H9 (cell line): ENCODE measurements at regions not wholly inside any gene's neighbourhood (a gene's known extent, or its start where the extent isn't known, plus 50 kb on each side); places are given as distances from the start of the nearest gene placed in this dataset.
"Not testable (repeated sequence)": the region's sequence is repeated elsewhere in the genome, so short reads cannot be mapped to it uniquely, and the experiment has no call there.

Experiments used
- DNase-seq: peaks from one replicate; pipeline ENCODE4 v3.0.0-alpha.2; 2017
- H2AFZ ChIP-seq: one replicate; pipeline ENCODE4 v1.6.1; 2013; ENCODE audit warnings: mild to moderate bottlenecking, low read length, control low read depth, moderate library complexity
- H2AK5ac ChIP-seq: 2 replicates; pipeline ENCODE4 v1.6.1; 2013; ENCODE audit warnings: low read length, control low read depth, mixed read lengths; ENCODE audit not compliant: insufficient read length
- H2BK120ac ChIP-seq: one replicate; pipeline ENCODE4 v1.6.1; 2013; ENCODE audit warnings: low read depth, mild to moderate bottlenecking, low read length, control low read depth, inconsistent platforms; ENCODE audit not compliant: poor library complexity, severe bottlenecking
- H2BK12ac ChIP-seq: 2 replicates; pipeline ENCODE4 v1.6.1; 2013; ENCODE audit warnings: low read length, control low read depth, mixed read lengths, low read depth; ENCODE audit not compliant: insufficient read length
- H2BK15ac ChIP-seq: 2 replicates; pipeline ENCODE4 v1.6.1; 2013; ENCODE audit warnings: low read depth, low read length, control low read depth
- H2BK20ac ChIP-seq: one replicate; pipeline ENCODE4 v1.6.1; 2013; ENCODE audit warnings: low read depth, mild to moderate bottlenecking, low read length, control low read depth, inconsistent platforms; ENCODE audit not compliant: poor library complexity, severe bottlenecking
- H2BK5ac ChIP-seq: 2 replicates; pipeline ENCODE4 v1.6.1; 2013; ENCODE audit warnings: low read length, control low read depth, mixed read lengths; ENCODE audit not compliant: insufficient read length
- H3K14ac ChIP-seq: 2 replicates; pipeline ENCODE4 v1.6.1; 2013; ENCODE audit warnings: low read length, control low read depth; ENCODE audit not compliant: insufficient read depth
- H3K18ac ChIP-seq: 2 replicates; pipeline ENCODE4 v1.6.1; 2013; ENCODE audit warnings: low read depth, mild to moderate bottlenecking, mixed read lengths, low read length, control low read depth; ENCODE audit not compliant: insufficient read length
- H3K23ac ChIP-seq: 2 replicates; pipeline ENCODE4 v1.6.1; 2013; ENCODE audit warnings: low read length, control low read depth, mixed read lengths, low read depth; ENCODE audit not compliant: insufficient read length
- H3K23me2 ChIP-seq: 2 replicates; pipeline ENCODE4 v1.6.1; 2013; ENCODE audit warnings: low read depth, mild to moderate bottlenecking, mixed read lengths, low read length, control low read depth; ENCODE audit not compliant: insufficient read length, poor library complexity, severe bottlenecking
- H3K27ac ChIP-seq: 2 replicates; pipeline ENCODE4 v1.5.1; 2013; ENCODE audit warnings: low read length, control low read depth, mixed read lengths, low read depth; ENCODE audit not compliant: insufficient read length
- H3K27me3 ChIP-seq: 2 replicates; pipeline ENCODE4 v1.6.1; 2013; ENCODE audit warnings: low read length, control low read depth, inconsistent platforms; ENCODE audit not compliant: insufficient read depth
- H3K4ac ChIP-seq: 2 replicates; pipeline ENCODE4 v1.6.1; 2013; ENCODE audit warnings: low read depth, mild to moderate bottlenecking, control low read depth, inconsistent platforms, low read length, moderate library complexity
- H3K4me1 ChIP-seq: 2 replicates; pipeline ENCODE4 v1.6.1; 2013; ENCODE audit warnings: low read length, control low read depth, inconsistent platforms; ENCODE audit not compliant: insufficient read depth
- H3K4me2 ChIP-seq: 2 replicates; pipeline ENCODE4 v1.6.1; 2013; ENCODE audit warnings: low read length, control low read depth, mixed read lengths; ENCODE audit not compliant: insufficient read length, insufficient read depth
- H3K56ac ChIP-seq: 2 replicates; pipeline ENCODE4 v1.6.1; 2013; ENCODE audit warnings: low read depth, mild to moderate bottlenecking, mixed read lengths, low read length, control low read depth; ENCODE audit not compliant: insufficient read length
- H3K79me1 ChIP-seq: 2 replicates; pipeline ENCODE4 v1.6.1; 2013; ENCODE audit warnings: low read depth, mild to moderate bottlenecking, moderate library complexity, low read length, control low read depth, inconsistent platforms; ENCODE audit not compliant: insufficient read depth, poor library complexity, severe bottlenecking
- H3K79me2 ChIP-seq: 2 replicates; pipeline ENCODE4 v1.6.1; 2013; ENCODE audit warnings: low read length, control low read depth, inconsistent platforms; ENCODE audit not compliant: insufficient read depth
- H3K9ac ChIP-seq: 2 replicates; pipeline ENCODE4 v1.6.1; 2013; ENCODE audit warnings: low read length, control low read depth, mixed read lengths; ENCODE audit not compliant: insufficient read length; ENCODE audit errors: extremely low read depth
- H3K9me3 ChIP-seq: one replicate; pipeline ENCODE4 v1.6.1; 2013; ENCODE audit warnings: low read depth, low read length, inconsistent platforms; ENCODE audit not compliant: control insufficient read depth
- H3T11ph ChIP-seq: one replicate; pipeline ENCODE4 v1.6.1; 2013; ENCODE audit warnings: mild to moderate bottlenecking, low read length, control low read depth, inconsistent platforms
- H4K20me1 ChIP-seq: one replicate; pipeline ENCODE4 v1.6.1; 2013; ENCODE audit not compliant: control insufficient read depth, insufficient read length, insufficient read depth
- H4K5ac ChIP-seq: 2 replicates; pipeline ENCODE4 v1.6.1; 2013; ENCODE audit warnings: low read depth, mild to moderate bottlenecking, mixed read lengths, low read length, control low read depth; ENCODE audit not compliant: insufficient read length
- H4K8ac ChIP-seq: replicated peaks from 2 replicates; pipeline ENCODE4 v1.6.1; 2013; ENCODE audit warnings: low read length, control low read depth, mixed read lengths, low read depth; ENCODE audit not compliant: insufficient read length
- H4K91ac ChIP-seq: 2 replicates; pipeline ENCODE4 v1.6.1; 2013; ENCODE audit warnings: low read depth, mild to moderate bottlenecking, moderate library complexity, mixed read lengths, low read length, control low read depth; ENCODE audit not compliant: insufficient read length
- H3K27ac Mint-ChIP-seq, 3 experiments: 2 replicates in 2 of 3; 3 replicates in 1 of 3; pipeline ENCODE4 v1.8.0; 2020 to 2021; ENCODE audit warnings: mixed read lengths in 3 of 3, mild to moderate bottlenecking in 1 of 3, moderate library complexity in 1 of 3
- H3K27me3 Mint-ChIP-seq: 2 replicates; pipeline ENCODE4 v1.8.0; 2021; ENCODE audit warnings: low read depth, mild to moderate bottlenecking, moderate library complexity, mixed read lengths
- H3K36me3 Mint-ChIP-seq, 3 experiments: 2 replicates in 2 of 3; 3 replicates in 1 of 3; pipeline ENCODE4 v1.8.0; 2020 to 2021; ENCODE audit warnings: low read depth in 3 of 3, mixed read lengths in 3 of 3; ENCODE audit not compliant: insufficient read depth in 1 of 3
- H3K4me1 Mint-ChIP-seq, 2 experiments: 2 replicates each; pipeline ENCODE4 v1.8.0; 2020; ENCODE audit warnings: mixed read lengths in 2 of 2
- H3K4me3 Mint-ChIP-seq, 2 experiments: 2 replicates in 1 of 2; 3 replicates in 1 of 2; pipeline ENCODE4 v1.8.0; 2020 to 2021; ENCODE audit warnings: mild to moderate bottlenecking in 2 of 2, mixed read lengths in 2 of 2, moderate library complexity in 1 of 2
- H3K9me3 Mint-ChIP-seq, 2 experiments: 2 replicates in 1 of 2; 3 replicates in 1 of 2; pipeline ENCODE4 v1.8.0; 2020; ENCODE audit warnings: mild to moderate bottlenecking in 2 of 2, mixed read lengths in 2 of 2, moderate library complexity in 1 of 2
- CTCF ChIP-seq: fragments of 200-600 bp; sonication (generic); conservative IDR thresholded peaks from 3 replicates; pipeline ENCODE4 v1.8.0; 2021; ENCODE audit warnings: antibody characterized with exemption, mild to moderate bottlenecking
- WGBS: extraction: QIAGEN DNeasy Blood & Tissue Kit; methylation state at CpG from one replicate; pipeline ENCODE4 v1.1.7; 2013; ENCODE audit warnings: missing lambda C conversion rate, low lambda C conversion rate, mixed read lengths; ENCODE audit not compliant: insufficient read length; ENCODE audit errors: extremely low coverage; 5-methylcytosine and 5-hydroxymethylcytosine counted together

GRCh38 chr13:18212873-18213272 is 968.8 kb downstream of the TUBA3C start:
- no CpG with 5 or more reads among the region's 2 CpGs for WGBS
- no peaks in the 10 kb centered on the region for H3K79me1 ChIP-seq
- DNase-seq = no peak

DNA sequence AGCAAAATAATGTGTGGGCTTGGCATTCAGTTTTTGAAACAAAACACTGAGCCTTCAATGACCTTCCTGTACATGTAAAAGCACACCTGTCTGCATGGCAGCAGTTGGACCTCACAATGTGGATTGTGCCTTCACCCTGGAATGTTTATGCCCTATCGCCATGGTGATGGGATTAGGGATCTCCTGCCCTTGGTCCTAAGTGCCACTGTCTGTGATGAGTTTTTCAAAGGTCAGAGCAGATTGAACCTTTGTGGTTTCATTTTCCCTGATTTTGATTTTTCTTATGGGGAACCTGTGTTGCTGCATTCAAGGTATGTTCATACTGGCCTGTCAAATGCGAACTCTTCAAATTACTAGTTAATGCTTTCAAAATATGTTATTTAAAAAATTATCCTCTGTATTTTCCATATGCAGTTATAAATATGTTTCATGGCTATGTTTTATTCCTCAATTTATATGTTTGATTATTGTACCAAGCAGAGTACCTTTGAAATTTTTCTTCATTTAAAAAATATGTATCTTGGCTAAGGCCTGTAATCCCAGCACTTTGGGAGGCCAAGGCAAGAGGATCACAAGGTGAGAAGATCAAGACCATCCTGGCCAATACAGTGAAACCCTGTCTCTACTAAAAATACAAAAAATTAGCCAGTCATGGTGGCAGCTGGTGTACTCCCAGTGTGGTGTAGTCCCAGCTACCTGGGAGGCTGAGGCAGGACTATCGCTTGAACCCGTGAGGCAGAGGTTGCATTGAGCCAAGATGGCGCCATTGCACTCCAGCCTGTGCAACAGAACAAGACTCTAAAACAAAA is 969.7 kb downstream of the TUBA3C start:
- not testable (repeated sequence) for H2BK12ac ChIP-seq, H3K79me2 ChIP-seq, H3K4me3 Mint-ChIP-seq, H3K27ac Mint-ChIP-seq, H2BK5ac ChIP-seq, H4K5ac ChIP-seq, H4K91ac ChIP-seq, H3K27me3 Mint-ChIP-seq, H3K9ac ChIP-seq, H3K23ac ChIP-seq, DNase-seq, H3K4me1 ChIP-seq, H3T11ph ChIP-seq, H3K18ac ChIP-seq, H4K20me1 ChIP-seq, H2BK120ac ChIP-seq, H3K79me1 ChIP-seq, H3K4me1 Mint-ChIP-seq, H2AK5ac ChIP-seq, H2BK20ac ChIP-seq, H2AFZ ChIP-seq, H3K23me2 ChIP-seq, H3K56ac ChIP-seq, H3K27ac ChIP-seq, H3K4ac ChIP-seq, H2BK15ac ChIP-seq, H3K14ac ChIP-seq, H3K4me2 ChIP-seq, H3K27me3 ChIP-seq, H4K8ac ChIP-seq
- peaks cover 38% of the 10 kb centered on the region for H3K9me3 ChIP-seq
- WGBS = no CpG with 5 or more reads among the region's 5 CpGs
- peaks cover 56 to 72% of the 10 kb centered on the region in 2 experiments for H3K9me3 Mint-ChIP-seq
- H3K36me3 Mint-ChIP-seq = peaks cover 7 to 23% (median 10%) of the 10 kb centered on the region in 3 experiments

More at GRCh38 chr13:18212873-18213272, 968.8 kb downstream of the TUBA3C start:
- no peak overlapping the region for H3K4ac ChIP-seq
- H2BK5ac ChIP-seq = no peak overlapping the region
- no peaks in the 10 kb centered on the region for H4K20me1 ChIP-seq
- H2BK120ac ChIP-seq = no peak overlapping the region
- H3K4me2 ChIP-seq = no peak overlapping the region
- no peaks in the 10 kb centered on the region for H3K23me2 ChIP-seq
- peaks cover 7 to 23% (median 9%) of the 10 kb centered on the region in 3 experiments for H3K36me3 Mint-ChIP-seq
- no peak overlapping the region for H3K14ac ChIP-seq
- no peak overlapping the region; a peak in 1 of 7 replicates for H3K27ac Mint-ChIP-seq
- no peak overlapping the region for H3K23ac ChIP-seq
- no peak overlapping the region for H4K91ac ChIP-seq
- H3K4me1 ChIP-seq = no peaks in the 10 kb centered on the region
- H3K4me1 Mint-ChIP-seq = no peaks in the 10 kb centered on the region
- no peak overlapping the region for H2AFZ ChIP-seq
- no peaks in the 10 kb centered on the region for H3K79me2 ChIP-seq
- peaks cover 3% of the 10 kb centered on the region for H3K27me3 Mint-ChIP-seq
- H3K56ac ChIP-seq = no peak overlapping the region
- H2BK20ac ChIP-seq = no peak overlapping the region
- no peak overlapping the region for H4K8ac ChIP-seq
- no peak overlapping the region for H2BK12ac ChIP-seq
- no peaks in the 10 kb centered on the region for H3K27me3 ChIP-seq
- H3K4me3 Mint-ChIP-seq = no peak overlapping the region
- TF ChIP-seq CTCF = no peak
- no peak overlapping the region for H2AK5ac ChIP-seq
- H3K18ac ChIP-seq = no peak overlapping the region
- H3K9me3 Mint-ChIP-seq = peaks cover 58 to 73% of the 10 kb centered on the region in 2 experiments
- H3T11ph ChIP-seq = no peak overlapping the region
- no peak overlapping the region for H3K27ac ChIP-seq
- H3K9ac ChIP-seq = no peak overlapping the region
- H2BK15ac ChIP-seq = no peak overlapping the region
- H3K9me3 ChIP-seq = peaks cover 39% of the 10 kb centered on the region
- no peak overlapping the region for H4K5ac ChIP-seq
